Activated T-helper 2 cell treated with anti-CD3 and anti-CD28 coated beads, Interferon-gamma antibody, Interleukin-2, Interleukin-4, amounts not matched to agents 10 μg/mL and 5 μg/mL and 100 μg/mL, durations not matched to agents 14 hours and 24 hours and 36 hours (primary cell): ENCODE measurements at regions not wholly inside any gene's neighbourhood (a gene's known extent, or its start where the extent isn't known, plus 50 kb on each side); places are given as distances from the start of the nearest gene placed in this dataset.
A peak's percentile ranks its signal among the peaks of the same experiment; 100 is the strongest.
"Not testable (repeated sequence)": the region's sequence is repeated elsewhere in the genome, so short reads cannot be mapped to it uniquely, and the experiment has no call there.

Experiments used
- DNase-seq: peaks from one replicate; pipeline ENCODE4 v3.0.0; 2021; ENCODE audit warnings: low spot score
- H3K27ac Mint-ChIP-seq: one replicate; pipeline ENCODE4 v1.8.0; 2021; ENCODE audit warnings: mixed read lengths
- H3K27me3 Mint-ChIP-seq: one replicate; pipeline ENCODE4 v1.8.0; 2021; ENCODE audit warnings: low read depth, mixed read lengths
- H3K36me3 Mint-ChIP-seq: one replicate; pipeline ENCODE4 v1.8.0; 2021; ENCODE audit warnings: low read depth, mixed read lengths
- H3K4me1 Mint-ChIP-seq: one replicate; pipeline ENCODE4 v1.8.0; 2021; ENCODE audit warnings: low read depth, mixed read lengths
- H3K4me3 Mint-ChIP-seq: one replicate; pipeline ENCODE4 v1.8.0; 2021; ENCODE audit warnings: low read depth, mild to moderate bottlenecking, moderate library complexity, mixed read lengths
- H3K9me3 Mint-ChIP-seq: one replicate; pipeline ENCODE4 v1.8.0; 2021; ENCODE audit warnings: mixed read lengths
- intact Hi-C: fragments of 100-400 bp; cut with micrococcal nuclease; formaldehyde crosslinking; loops from one replicate; pipeline ENCODE4 v1.15.1; 2023

DNA sequence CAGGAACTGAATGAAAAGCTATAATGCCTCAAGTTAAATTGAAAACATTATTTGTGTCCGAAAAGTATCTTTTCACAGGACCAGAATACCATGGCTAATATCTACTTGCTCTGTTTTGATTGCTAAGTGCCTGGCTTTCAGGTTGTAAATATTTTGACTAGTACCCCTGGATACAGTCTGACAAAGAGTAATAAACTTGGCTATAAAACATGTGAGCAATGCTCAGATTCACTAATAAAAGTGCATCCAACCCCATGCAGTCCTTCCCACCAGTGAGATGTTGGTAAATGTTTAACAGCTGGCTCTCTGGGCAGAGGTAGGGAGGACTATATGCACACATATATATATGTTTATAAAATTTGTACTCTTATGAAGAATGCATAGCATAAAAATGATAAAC, 281.8 kb upstream of the TGFBR2 start:
- intact Hi-C loops: no loop called here
- no peak for DNase-seq
- Mint-ChIP-seq H3K36me3 (peaks cover 14% of the 10 kb centered on the region), H3K27ac (no peak overlapping the region), H3K9me3 (peaks cover 33% of the 10 kb centered on the region), H3K27me3 (no peaks in the 10 kb centered on the region), H3K4me1 (peaks cover 6% of the 10 kb centered on the region), H3K4me3 (no peak overlapping the region)

DNA sequence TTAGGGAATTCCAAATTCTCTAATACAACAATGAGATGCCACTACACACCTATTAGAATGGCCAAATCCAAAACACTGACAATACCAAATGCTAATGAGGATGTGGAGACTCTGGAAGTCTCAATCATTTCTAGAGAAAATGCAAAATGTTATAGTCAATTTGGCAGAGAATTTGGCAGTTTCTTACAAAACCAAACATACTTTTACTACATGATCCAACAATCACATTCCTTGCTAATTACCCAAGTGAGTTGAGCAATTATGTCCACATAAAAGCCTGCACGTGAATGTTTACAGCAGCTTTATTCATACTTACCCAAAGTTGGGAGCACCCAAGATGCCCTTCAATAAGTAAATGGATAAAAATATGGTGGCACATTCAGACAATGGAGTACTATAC, 278.4 kb upstream of the TGFBR2 start:
- H3K4me1 Mint-ChIP-seq, DNase-seq, intact Hi-C loops, H3K27me3 Mint-ChIP-seq, H3K4me3 Mint-ChIP-seq, H3K36me3 Mint-ChIP-seq, H3K27ac Mint-ChIP-seq: not testable (repeated sequence)
- H3K9me3 Mint-ChIP-seq: peaks cover 15% of the 10 kb centered on the region

DNA sequence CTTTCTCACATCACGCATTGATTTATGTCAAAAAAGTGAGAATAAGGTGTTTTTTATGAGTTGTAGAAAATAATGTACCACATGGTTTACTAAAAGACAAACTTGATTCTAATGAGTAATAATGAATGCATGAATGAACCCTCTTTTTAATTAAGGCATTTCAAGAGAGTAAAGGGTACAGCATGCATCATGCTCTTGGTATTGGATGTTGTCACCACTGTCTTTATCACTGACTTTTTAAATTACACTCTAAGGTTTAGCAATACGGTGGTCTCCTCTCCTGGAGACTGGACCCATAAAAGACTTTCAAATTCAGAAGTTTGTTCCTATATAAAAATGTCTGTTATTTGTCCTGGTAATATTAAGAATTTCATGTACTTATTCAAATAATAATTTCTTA, 277.5 kb upstream of the TGFBR2 start:
- DNase-seq, H3K4me3 Mint-ChIP-seq, H3K9me3 Mint-ChIP-seq, intact Hi-C loops, H3K27me3 Mint-ChIP-seq, H3K4me1 Mint-ChIP-seq, H3K27ac Mint-ChIP-seq, H3K36me3 Mint-ChIP-seq: not testable (repeated sequence)

DNA sequence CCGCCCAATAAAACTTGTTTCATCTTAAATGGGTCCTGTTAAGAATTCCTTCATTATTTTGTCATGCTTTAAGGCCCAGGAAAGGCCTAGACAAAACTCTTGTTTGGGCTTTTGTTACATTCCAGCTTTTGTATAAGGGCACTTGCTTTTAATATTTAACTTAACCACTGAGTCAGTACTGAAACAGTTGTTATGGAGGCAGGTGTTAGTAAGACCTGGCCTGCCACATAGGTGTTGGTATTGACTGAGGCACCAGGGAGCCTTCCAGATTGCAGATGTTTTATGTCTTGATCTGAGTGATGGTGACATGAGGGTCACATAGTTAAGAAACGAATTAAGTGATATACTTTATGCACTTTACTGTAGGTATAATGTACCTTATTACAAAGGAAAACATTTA, 274.9 kb upstream of the TGFBR2 start:
- Mint-ChIP-seq H3K4me1 (peaks cover 6% of the 10 kb centered on the region), H3K36me3 (no peaks in the 10 kb centered on the region), H3K9me3 (no peaks in the 10 kb centered on the region), H3K27ac (no peak overlapping the region), H3K4me3 (no peak overlapping the region), H3K27me3 (no peaks in the 10 kb centered on the region)
- DNase-seq: no peak
- intact Hi-C loops: no loop called here

DNA sequence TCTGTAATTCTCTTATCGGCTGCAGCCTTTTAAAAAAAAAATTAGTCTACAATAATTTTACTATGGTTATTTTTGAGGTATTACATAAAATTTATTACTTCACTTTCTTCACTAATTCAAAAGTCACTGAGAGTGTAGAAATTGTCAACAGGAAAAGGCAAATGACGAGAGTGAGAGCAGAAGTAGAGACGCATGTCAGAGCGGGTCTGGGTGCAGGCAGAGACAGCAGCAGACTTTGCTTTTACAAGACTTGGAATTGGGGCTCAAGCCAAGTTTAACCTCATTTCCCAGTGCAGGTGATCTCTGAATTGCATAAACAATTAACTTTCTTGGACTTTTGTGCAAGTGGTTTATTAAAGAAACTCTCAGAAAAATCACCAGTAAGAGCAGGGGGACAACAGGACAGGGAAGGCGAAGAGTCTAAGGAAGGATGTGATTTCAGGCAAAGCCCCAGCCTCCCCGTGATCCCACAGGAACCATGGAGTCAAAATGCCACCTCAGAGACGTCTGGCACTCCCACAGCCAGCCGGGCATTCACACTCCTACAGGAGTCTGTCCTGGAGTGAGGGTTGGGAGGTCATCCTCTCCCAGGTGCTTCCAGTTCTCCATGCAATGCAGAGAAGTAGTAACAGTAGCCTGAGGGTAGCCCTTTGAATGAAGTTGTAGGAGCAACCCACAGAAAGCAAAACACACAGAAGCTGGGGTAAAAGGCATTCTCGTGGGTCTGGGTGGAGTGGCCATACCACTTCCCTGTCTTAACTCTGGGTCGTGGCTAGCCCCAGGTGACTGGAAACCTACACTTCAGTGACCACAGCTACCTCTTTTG, 274.0 kb upstream of the TGFBR2 start:
- H3K9me3 Mint-ChIP-seq: no peaks in the 10 kb centered on the region
- no peak for DNase-seq
- no peak overlapping the region for H3K27ac Mint-ChIP-seq
- intact Hi-C loops: no loop called here
- peaks cover 6% of the 10 kb centered on the region for H3K4me1 Mint-ChIP-seq
- H3K36me3 Mint-ChIP-seq: peaks cover under 1% of the 10 kb centered on the region
- peak overlapping the region; percentile 0 for H3K4me3 Mint-ChIP-seq
- no peaks in the 10 kb centered on the region for H3K27me3 Mint-ChIP-seq

DNA sequence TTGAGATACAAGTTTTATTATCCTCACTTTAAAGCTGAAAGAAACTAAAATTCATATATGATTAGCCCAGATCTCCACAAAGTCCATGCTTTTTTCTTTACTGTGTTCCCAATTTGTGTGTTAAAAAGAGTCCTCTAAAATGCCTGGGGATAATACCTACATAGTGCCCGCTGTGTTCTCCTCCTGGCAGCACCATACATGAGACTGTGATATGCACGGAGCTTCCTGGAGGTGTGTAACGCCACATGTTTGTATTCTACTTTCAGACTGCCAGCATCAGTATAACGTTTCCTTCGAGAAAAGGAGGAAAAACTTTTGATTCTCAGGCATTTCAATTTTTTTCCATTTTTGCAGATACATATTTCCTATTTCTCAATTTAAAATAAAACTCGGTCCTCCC, 273.3 kb upstream of the TGFBR2 start:
- intact Hi-C loops: no loop called here
- Mint-ChIP-seq H3K4me1 (peaks cover 6% of the 10 kb centered on the region), H3K36me3 (peaks cover 5% of the 10 kb centered on the region), H3K9me3 (no peaks in the 10 kb centered on the region), H3K27me3 (no peaks in the 10 kb centered on the region), H3K4me3 (no peak overlapping the region), H3K27ac (no peak overlapping the region)
- DNase-seq: no peak

DNA sequence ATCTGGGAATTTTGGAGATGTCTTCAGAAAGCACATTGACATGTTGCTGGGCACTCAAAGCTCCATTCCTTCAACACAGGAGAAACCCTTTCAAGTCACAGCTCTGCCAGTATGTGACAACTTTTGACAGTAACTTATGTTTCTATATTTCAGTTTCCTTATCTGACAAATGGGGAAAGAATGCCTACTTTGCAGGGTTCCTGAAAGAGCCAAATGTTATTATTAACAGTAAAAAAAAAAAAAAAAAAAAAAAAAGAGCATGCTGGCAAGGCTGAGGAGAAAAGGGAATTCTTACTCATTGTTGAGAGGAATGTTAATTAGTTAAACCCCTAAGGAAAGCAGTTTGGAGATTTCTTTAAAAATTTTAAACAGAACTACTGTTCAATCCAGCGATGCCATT, 272.5 kb upstream of the TGFBR2 start:
- DNase-seq: no peak
- intact Hi-C loops: no loop called here
- Mint-ChIP-seq H3K4me1 (peaks cover 6% of the 10 kb centered on the region), H3K9me3 (no peaks in the 10 kb centered on the region), H3K27me3 (no peaks in the 10 kb centered on the region), H3K27ac (no peak overlapping the region), H3K36me3 (peaks cover 5% of the 10 kb centered on the region), H3K4me3 (no peak overlapping the region)

DNA sequence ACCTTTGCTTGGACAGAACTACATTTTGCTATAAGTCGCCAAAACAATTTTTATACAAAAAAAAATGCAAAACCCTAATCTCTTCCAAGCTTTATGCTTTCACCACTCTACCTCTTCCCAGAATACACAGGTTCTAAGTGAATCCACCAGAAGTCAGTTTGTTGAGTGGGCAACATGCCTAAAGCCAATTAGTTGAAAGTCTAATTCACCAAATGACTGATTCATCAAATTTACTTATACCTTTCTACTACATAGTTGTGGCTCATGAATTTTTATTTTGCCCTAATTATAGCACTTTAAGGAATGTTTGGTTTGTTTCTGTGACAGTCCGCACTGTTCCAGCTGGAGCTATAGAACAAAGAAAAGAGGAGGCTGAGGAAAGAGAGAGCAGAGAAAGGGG, 265.9 kb upstream of the TGFBR2 start:
- intact Hi-C loops: loop anchor here (10.0 kb wide), 3 partner anchors 164 to 764 kb away; no protein-coding TSS in a partner anchor
- H3K27me3 Mint-ChIP-seq: no peaks in the 10 kb centered on the region

DNA sequence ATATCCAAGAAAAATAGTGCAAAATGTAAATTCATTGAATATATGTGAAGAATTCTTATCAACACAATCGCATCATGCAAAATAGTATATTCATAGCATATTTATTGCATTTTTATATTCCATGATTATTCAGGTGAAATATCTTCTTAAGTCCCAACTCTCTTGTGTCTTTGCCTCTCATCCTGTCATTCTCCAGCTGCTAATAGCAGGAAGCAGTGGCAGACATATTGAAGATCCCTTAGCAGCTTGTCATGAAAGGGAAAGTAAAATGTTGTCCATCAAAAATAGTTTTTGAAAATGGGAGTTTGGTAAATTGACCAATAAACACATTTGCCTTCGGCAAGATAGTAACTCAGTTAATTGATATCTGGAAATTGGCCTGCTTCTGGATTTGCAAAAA, 265.3 kb upstream of the TGFBR2 start:
- Mint-ChIP-seq H3K4me3 (no peak overlapping the region), H3K4me1 (peaks cover 26% of the 10 kb centered on the region)
- intact Hi-C loops: loop anchor here (10.0 kb wide), 3 partner anchors 164 to 764 kb away; no protein-coding TSS in a partner anchor

More for the DNA sequence above, 265.9 kb upstream of the TGFBR2 start:
- no peaks in the 10 kb centered on the region for H3K9me3 Mint-ChIP-seq
- no peak overlapping the region for H3K4me3 Mint-ChIP-seq
- H3K27ac Mint-ChIP-seq: no peak overlapping the region
- peaks cover 9% of the 10 kb centered on the region for H3K36me3 Mint-ChIP-seq
- peaks cover 20% of the 10 kb centered on the region for H3K4me1 Mint-ChIP-seq
- no peak for DNase-seq

DNA sequence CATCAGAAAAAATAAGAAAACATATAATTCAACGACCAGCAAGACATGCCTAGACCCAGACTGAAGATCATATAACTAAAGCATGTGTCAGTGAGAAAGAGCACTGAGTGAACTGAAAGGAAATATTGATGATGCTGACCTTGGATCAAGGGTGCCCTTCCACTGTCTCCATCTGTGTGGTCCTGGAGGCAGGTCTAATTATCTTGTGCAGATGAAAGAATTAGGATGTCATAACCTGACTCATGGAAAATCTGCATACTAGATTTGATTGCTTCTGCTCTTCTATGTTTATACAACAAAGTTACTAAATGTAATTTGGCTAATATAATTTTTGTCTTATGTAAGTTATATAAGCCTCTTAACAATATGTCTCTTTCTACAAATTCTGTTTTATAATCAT, 264.6 kb upstream of the TGFBR2 start:
- Mint-ChIP-seq H3K27ac (no peak overlapping the region), H3K27me3 (no peaks in the 10 kb centered on the region), H3K9me3 (no peaks in the 10 kb centered on the region), H3K36me3 (peaks cover 17% of the 10 kb centered on the region), H3K4me1 (peaks cover 33% of the 10 kb centered on the region), H3K4me3 (no peak overlapping the region)
- no peak for DNase-seq
- intact Hi-C loops: loop anchor here (10.0 kb wide), 3 partner anchors 163 to 763 kb away; no protein-coding TSS in a partner anchor

More for the DNA sequence above, 265.3 kb upstream of the TGFBR2 start:
- DNase-seq: no peak
- H3K27ac Mint-ChIP-seq: no peak overlapping the region
- no peaks in the 10 kb centered on the region for H3K9me3 Mint-ChIP-seq
- peaks cover 14% of the 10 kb centered on the region for H3K36me3 Mint-ChIP-seq
- H3K27me3 Mint-ChIP-seq: no peaks in the 10 kb centered on the region

DNA sequence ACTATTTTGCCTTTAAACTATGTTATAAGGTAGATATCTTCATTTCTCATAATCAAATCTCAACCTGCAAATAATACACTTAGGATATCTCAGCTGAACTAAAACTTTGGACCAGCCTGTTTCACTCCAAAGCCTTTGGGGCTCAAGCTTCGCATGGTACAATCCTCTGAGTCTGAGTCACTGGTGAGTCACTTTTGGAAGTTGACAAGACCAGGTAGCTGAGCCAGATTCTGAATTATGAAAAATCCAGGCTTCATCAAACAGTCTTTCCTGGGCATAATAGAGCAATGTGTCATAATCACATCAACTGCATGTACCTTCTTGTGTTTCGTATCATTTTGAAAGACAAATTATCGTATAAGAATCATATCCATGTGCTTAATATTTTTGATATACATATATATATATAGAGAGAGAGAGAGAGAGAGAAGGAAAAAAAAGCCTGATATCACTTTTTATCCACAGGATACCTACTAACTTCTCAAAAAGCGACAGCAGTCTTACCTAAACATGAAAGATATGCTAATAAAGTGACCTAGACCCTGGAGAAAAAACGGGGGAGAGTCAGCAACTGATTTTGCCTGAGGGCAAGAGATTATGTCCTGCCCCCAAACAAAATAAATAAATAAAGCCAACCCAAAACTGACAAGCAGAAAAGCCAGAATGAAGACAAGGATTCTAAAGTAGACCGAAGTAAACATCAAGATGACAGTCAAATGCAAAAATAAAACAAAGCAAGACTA, 263.9 kb upstream of the TGFBR2 start:
- peaks cover 39% of the 10 kb centered on the region for H3K4me1 Mint-ChIP-seq
- intact Hi-C loops: loop anchor here (10.0 kb wide), 3 partner anchors 162 to 762 kb away; no protein-coding TSS in a partner anchor

DNA sequence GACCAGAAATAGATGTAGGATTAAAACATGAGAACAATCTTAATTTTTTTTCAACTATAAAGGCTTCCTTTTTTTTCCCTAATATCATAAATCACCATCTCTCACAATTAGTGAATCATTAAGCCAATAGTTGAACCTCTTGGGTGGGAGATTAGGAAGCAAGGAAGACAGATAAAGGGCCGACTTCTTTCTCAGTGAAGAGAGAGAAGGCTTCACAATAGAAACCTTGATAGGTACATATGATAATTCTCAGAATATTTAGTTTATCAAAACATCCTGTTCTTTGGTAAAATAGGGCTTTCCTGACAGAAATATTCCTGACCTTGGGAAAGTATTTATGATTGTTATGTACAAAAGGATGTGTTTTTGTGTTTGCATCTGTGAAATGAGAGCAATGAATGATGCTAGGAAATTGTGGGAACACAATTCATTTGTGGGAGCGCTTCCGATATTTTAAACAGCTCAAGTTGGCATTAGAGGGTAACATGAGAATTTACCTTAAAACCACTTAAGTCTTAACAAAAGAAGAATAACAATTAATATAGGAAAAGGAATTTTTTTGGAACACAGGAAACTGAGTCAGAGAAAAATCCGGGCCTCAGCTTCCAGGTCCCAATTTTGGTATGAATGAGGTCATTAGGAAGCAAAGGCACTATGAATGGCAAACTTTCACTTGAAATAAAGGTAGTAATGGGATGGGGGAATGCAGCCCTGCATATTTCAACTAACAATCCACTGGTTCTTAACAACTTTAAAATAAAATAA, 263.2 kb upstream of the TGFBR2 start:
- intact Hi-C loops: loop anchor here (10.0 kb wide), 3 partner anchors 162 to 762 kb away; no protein-coding TSS in a partner anchor
- H3K4me3 Mint-ChIP-seq: no peak overlapping the region
- no peak overlapping the region for H3K27ac Mint-ChIP-seq
- peaks cover 14% of the 10 kb centered on the region for H3K36me3 Mint-ChIP-seq
- DNase-seq: no peak
- no peaks in the 10 kb centered on the region for H3K9me3 Mint-ChIP-seq
- no peaks in the 10 kb centered on the region for H3K27me3 Mint-ChIP-seq
- H3K4me1 Mint-ChIP-seq: peaks cover 47% of the 10 kb centered on the region

More for the DNA sequence above, 263.9 kb upstream of the TGFBR2 start:
- no peaks in the 10 kb centered on the region for H3K27me3 Mint-ChIP-seq
- no peak for DNase-seq
- H3K27ac Mint-ChIP-seq: no peak overlapping the region
- H3K4me3 Mint-ChIP-seq: no peak overlapping the region
- H3K36me3 Mint-ChIP-seq: peaks cover 18% of the 10 kb centered on the region
- no peaks in the 10 kb centered on the region for H3K9me3 Mint-ChIP-seq
